ENCODE measurements at regions not wholly inside any gene's neighbourhood (a gene's known extent, or its start where the extent isn't known, plus 50 kb on each side); places are given as distances from the start of the nearest gene placed in this dataset.

GRCh38 chr6:170136541-170137175 is 154.2 kb downstream of the DLL1 start:
- no peak for TF ChIP-seq CTCF (IDR thresholded peaks at IDR 0.05; ENCODE audit: borderline replicate concordance, extremely low read depth, low read length, poor library complexity, severe bottlenecking)
- no peak for TF ChIP-seq EZH2 (IDR thresholded peaks at IDR 0.05; ENCODE audit: borderline replicate concordance, low read depth, low read length, severe bottlenecking)

Measured in DND-41 (cell line).